Tibial artery (tissue), 4 donors: ENCODE measurements at regions not wholly inside any gene's neighbourhood (a gene's known extent, or its start where the extent isn't known, plus 50 kb on each side); places are given as distances from the start of the nearest gene placed in this dataset.

Experiments used
- DNase-seq, 2 donors: peaks; one replicate each; pipeline ENCODE4 v3.0.0-alpha.2; 2019
- H3K27ac ChIP-seq, 2 donors: fragments of 200-600 bp; sonication (generic) in 1 of 2; 1 replicate in 1 of 2; 2 replicates in 1 of 2; pipeline ENCODE4 v1.5.1; 2018 to 2019; ENCODE audit warnings: mild to moderate bottlenecking in 1 of 2
- H3K27me3 ChIP-seq, 2 donors: fragments of 200-600 bp; sonication (generic) in 1 of 2; one replicate each; pipeline versions ENCODE4 v1.5.1 to v1.6.0; 2016 to 2019
- H3K36me3 ChIP-seq, 3 donors: fragments of 200-600 bp; sonication (generic) in 2 of 3; one replicate each; pipeline ENCODE4 v1.5.1; 2016 to 2019; ENCODE audit warnings: mild to moderate bottlenecking in 2 of 3
- H3K4me1 ChIP-seq, 4 donors: fragments of 200-600 bp; sonication (generic) in 2 of 4; 1 replicate in 3 of 4; 2 replicates in 1 of 4; pipeline ENCODE4 v1.5.1; 2016 to 2019
- H3K4me3 ChIP-seq, 2 donors: fragments of 200-600 bp; sonication (generic) in 1 of 2; 1 replicate in 1 of 2; 2 replicates in 1 of 2; pipeline ENCODE4 v1.5.1; 2018 to 2019; ENCODE audit warnings: mild to moderate bottlenecking in 2 of 2
- H3K9me3 ChIP-seq, 3 donors: fragments of 200-600 bp; sonication (generic) in 1 of 3; one replicate each; pipeline ENCODE4 v1.5.1; 2016 to 2019
- CTCF ChIP-seq, 2 experiments: fragments of 200-600 bp in 1 of 2; fragments of 450-650 bp in 1 of 2; IDR thresholded peaks; one replicate each; pipeline ENCODE4 v1.5.1; 2017 to 2019; ENCODE audit warnings: antibody characterized with exemption in 2 of 2, mild to moderate bottlenecking in 1 of 2, moderate library complexity in 1 of 2
- intact Hi-C: fragments of 100-400 bp; cut with DNase I; formaldehyde crosslinking; loops from one replicate; pipeline ENCODE4 v1.15.0; 2023; ENCODE audit warnings: low total_unique reads

- Histone ChIP-seq H3K4me3 (no peak overlapping the region), H3K36me3 (no peaks in the 10 kb centered on the region), H3K27me3 (no peaks in the 10 kb centered on the region), H3K9me3 (no peaks in the 10 kb centered on the region), H3K27ac (no peak overlapping the region), H3K4me1 (no peaks in the 10 kb centered on the region)
- intact Hi-C loops = no loop called here
- no peak for TF ChIP-seq CTCF (IDR thresholded peaks at IDR 0.05)
- no peak for DNase-seq
These were observed 303.1 kb downstream of the ENC1 start for GRCh38 chr5:74337254-74337983.

DNA sequence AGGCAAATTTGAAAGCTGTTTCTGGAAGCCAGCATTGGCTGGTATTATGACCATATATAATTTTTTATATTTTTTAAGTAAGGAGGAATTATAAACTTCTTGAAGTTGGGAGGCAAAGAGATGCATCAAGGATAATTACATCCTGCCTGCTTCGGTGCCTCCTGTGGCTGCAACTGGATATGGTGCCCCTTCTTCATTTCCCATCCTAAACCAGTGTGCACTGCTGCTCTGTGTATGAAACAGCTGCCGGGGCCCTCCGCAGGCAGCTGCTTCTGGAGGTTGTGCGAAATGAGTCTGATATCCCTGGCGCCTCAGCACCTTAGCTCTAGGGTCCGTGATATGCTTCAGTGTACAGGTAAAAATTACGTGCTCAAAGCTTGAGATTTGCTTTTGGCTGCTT is 304.2 kb downstream of the ENC1 start:
- no peaks in the 10 kb centered on the region for H3K27me3 ChIP-seq
- intact Hi-C loops = no loop called here

DNA sequence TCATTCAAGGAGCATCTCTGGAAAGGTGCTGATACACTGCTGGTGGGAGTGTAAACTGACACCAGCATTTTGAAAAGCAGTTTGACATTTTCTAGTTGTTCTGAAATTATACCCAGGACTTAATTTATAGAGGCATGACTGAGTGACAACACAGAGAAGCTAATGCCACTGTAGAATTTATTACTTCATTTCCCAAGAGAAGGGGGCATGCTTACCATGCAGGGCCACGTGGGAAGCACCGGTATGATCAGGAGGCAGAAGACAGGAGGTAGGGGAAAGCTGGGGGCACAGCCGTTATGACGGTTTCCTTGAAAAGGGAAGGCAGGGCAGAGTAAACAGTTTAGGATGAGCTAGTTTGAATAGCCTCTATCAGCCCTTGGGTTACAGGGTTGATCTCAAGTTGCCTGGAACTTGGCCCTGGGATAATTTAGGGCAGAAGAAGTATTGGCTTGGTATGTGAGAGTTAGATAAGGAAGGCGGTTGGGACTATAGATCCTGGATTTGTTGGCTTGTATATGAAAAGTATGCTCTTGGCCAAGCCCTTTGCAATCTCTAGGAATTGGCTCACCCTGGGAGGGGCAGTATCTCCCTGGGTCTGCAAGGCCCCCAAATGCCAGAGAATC is 305.7 kb downstream of the ENC1 start:
- Histone ChIP-seq H3K4me1 (no peaks in the 10 kb centered on the region), H3K4me3 (no peak overlapping the region), H3K36me3 (no peaks in the 10 kb centered on the region), H3K27ac (no peak overlapping the region), H3K27me3 (no peaks in the 10 kb centered on the region), H3K9me3 (no peaks in the 10 kb centered on the region)
- no peak for DNase-seq
- TF ChIP-seq CTCF (IDR thresholded peaks at IDR 0.05) = no peak
- intact Hi-C loops = no loop called here

More for the DNA sequence above, 304.2 kb downstream of the ENC1 start:
- no peaks in the 10 kb centered on the region for H3K9me3 ChIP-seq
- TF ChIP-seq CTCF (IDR thresholded peaks at IDR 0.05) = no peak
- no peak overlapping the region for H3K4me3 ChIP-seq
- no peaks in the 10 kb centered on the region for H3K36me3 ChIP-seq
- no peak for DNase-seq
- H3K27ac ChIP-seq = no peak overlapping the region
- no peaks in the 10 kb centered on the region for H3K4me1 ChIP-seq

- H3K9me3 ChIP-seq = no peaks in the 10 kb centered on the region
- no peak for DNase-seq
- no peak overlapping the region for H3K27ac ChIP-seq
- no peaks in the 10 kb centered on the region for H3K36me3 ChIP-seq
- no peak for TF ChIP-seq CTCF (IDR thresholded peaks at IDR 0.05)
- no peaks in the 10 kb centered on the region for H3K4me1 ChIP-seq
- intact Hi-C loops = no loop called here
- no peak overlapping the region for H3K4me3 ChIP-seq
- no peaks in the 10 kb centered on the region for H3K27me3 ChIP-seq
These were observed 306.3 kb downstream of the ENC1 start for GRCh38 chr5:74334062-74334761.

- DNase-seq = no peak
- Histone ChIP-seq H3K4me3 (no peak overlapping the region), H3K36me3 (no peaks in the 10 kb centered on the region), H3K27ac (no peak overlapping the region), H3K4me1 (peaks cover 0 to 3% (median 1%) of the 10 kb centered on the region in 4 donors), H3K9me3 (no peaks in the 10 kb centered on the region), H3K27me3 (no peaks in the 10 kb centered on the region)
- intact Hi-C loops = no loop called here
- no peak for TF ChIP-seq CTCF (IDR thresholded peaks at IDR 0.05)
These were observed 307.1 kb downstream of the ENC1 start for GRCh38 chr5:74333430-74333829.
